ENCODE measurements at regions not wholly inside any gene's neighbourhood (a gene's known extent, or its start where the extent isn't known, plus 50 kb on each side); places are given as distances from the start of the nearest gene placed in this dataset.

- no peak for TF ChIP-seq EZH2 (IDR thresholded peaks at IDR 0.05; ENCODE audit: borderline replicate concordance, low read depth, low read length, severe bottlenecking)
- no peak for TF ChIP-seq CTCF (IDR thresholded peaks at IDR 0.05; ENCODE audit: borderline replicate concordance, extremely low read depth, low read length, poor library complexity, severe bottlenecking)
These were observed 302.2 kb downstream of the FOXL1 start for GRCh38 chr16:86880316-86881117.
